Sigmoid colon (tissue), 6 donors: ENCODE measurements at regions not wholly inside any gene's neighbourhood (a gene's known extent, or its start where the extent isn't known, plus 50 kb on each side); places are given as distances from the start of the nearest gene placed in this dataset.

Experiments
- DNase-seq: peaks from one replicate; pipeline ENCODE4 v3.0.0-alpha.2; 2019
- H3K27ac ChIP-seq, 4 donors: fragments of 200-600 bp; sonication (generic); one replicate each; pipeline ENCODE4 v1.5.1; 2016 to 2019; ENCODE audit warnings: mild to moderate bottlenecking in 1 of 4
- H3K27me3 ChIP-seq, 3 donors: fragments of 200-600 bp; sonication (generic); one replicate each; pipeline ENCODE4 v1.5.1; 2019; ENCODE audit warnings: mild to moderate bottlenecking in 1 of 3
- H3K36me3 ChIP-seq, 4 donors: fragments of 200-600 bp; sonication (generic); one replicate each; pipeline ENCODE4 v1.5.1; 2016 to 2019
- H3K4me1 ChIP-seq, 4 donors: fragments of 200-600 bp; sonication (generic); one replicate each; pipeline ENCODE4 v1.5.1; 2017 to 2019
- H3K4me3 ChIP-seq, 4 donors: fragments of 200-600 bp; sonication (generic); one replicate each; pipeline ENCODE4 v1.5.1; 2017 to 2019; ENCODE audit warnings: mild to moderate bottlenecking in 2 of 4, moderate library complexity in 1 of 4
- H3K9me3 ChIP-seq, 4 donors: fragments of 200-600 bp in 3 of 4; sonication (generic) in 3 of 4; one replicate each; pipeline versions ENCODE4 v1.5.1 to v1.6.1; 2013 to 2019
- CTCF ChIP-seq, 4 experiments: fragments of 450-650 bp in 3 of 4; fragments of 200-600 bp in 1 of 4; IDR thresholded peaks; one replicate each; pipeline ENCODE4 v1.5.1; 2016 to 2019; ENCODE audit warnings: antibody characterized with exemption in 4 of 4, mild to moderate bottlenecking in 3 of 4, moderate library complexity in 2 of 4
- EP300 ChIP-seq, 4 donors: sonication (generic); formaldehyde crosslinking; IDR thresholded peaks; one replicate each; pipeline ENCODE4 v1.6.1; 2017; ENCODE audit warnings: antibody characterized with exemption in 4 of 4
- POLR2A ChIP-seq, 2 donors: fragments of 450-650 bp; IDR thresholded peaks; one replicate each; pipeline ENCODE4 v1.6.1; 2016; ENCODE audit warnings: antibody characterized with exemption in 2 of 2, mild to moderate bottlenecking in 2 of 2, moderate library complexity in 2 of 2
- POLR2AphosphoS5 ChIP-seq, 4 donors: sonication (generic); formaldehyde crosslinking; IDR thresholded peaks; one replicate each; pipeline ENCODE4 v1.6.1; 2017; ENCODE audit warnings: antibody characterized with exemption in 4 of 4
- WGBS, 2 donors: extraction: QIAGEN DNeasy Blood & Tissue Kit; methylation state at CpG; one replicate each; pipeline ENCODE4 v1.1.7; 2013; 5-methylcytosine and 5-hydroxymethylcytosine counted together
- intact Hi-C: fragments of 100-400 bp; cut with DNase I; formaldehyde crosslinking; loops from one replicate; pipeline ENCODE4 v1.15.1; 2023
- donor health status: healthy with polysubstance abuse.
- donor health status: healthy.

DNA sequence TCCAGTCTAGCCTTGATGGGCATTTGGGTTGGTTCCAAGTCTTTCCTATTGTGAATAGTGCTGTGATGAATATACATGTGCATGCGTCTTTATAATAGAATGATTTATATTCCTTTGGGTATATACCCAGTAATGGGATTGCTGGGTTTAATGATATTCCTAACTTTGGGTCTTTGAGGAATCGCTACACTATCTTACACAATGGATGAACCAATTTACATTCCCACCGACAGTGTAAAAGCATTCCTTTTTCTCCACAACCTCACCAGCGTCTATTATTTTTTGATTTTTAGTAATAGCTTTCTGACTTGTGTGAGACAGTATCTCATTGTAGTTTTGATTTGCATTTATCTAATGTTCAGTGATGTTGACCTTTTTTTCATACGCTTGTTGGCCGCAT lies 1040.1 kb downstream of the MAT2B start:
- 93 to 95% methylated on average over 6 of the region's 6 CpGs for WGBS, 2 donors
- no peak overlapping the region for H3K27ac ChIP-seq
- no peaks in the 10 kb centered on the region for H3K9me3 ChIP-seq
- H3K4me3 ChIP-seq, result no peak overlapping the region
- H3K27me3 ChIP-seq, result no peaks in the 10 kb centered on the region
- no peak for DNase-seq
- no peaks in the 10 kb centered on the region for H3K4me1 ChIP-seq
- intact Hi-C loops, result no loop called here
- TF ChIP-seq CTCF (IDR thresholded peaks at IDR 0.05) (no peak), POLR2AphosphoS5 (IDR thresholded peaks at IDR 0.05) (no peak), EP300 (IDR thresholded peaks at IDR 0.05) (no peak), POLR2A (IDR thresholded peaks at IDR 0.05) (no peak)
- H3K36me3 ChIP-seq, result no peaks in the 10 kb centered on the region

DNA sequence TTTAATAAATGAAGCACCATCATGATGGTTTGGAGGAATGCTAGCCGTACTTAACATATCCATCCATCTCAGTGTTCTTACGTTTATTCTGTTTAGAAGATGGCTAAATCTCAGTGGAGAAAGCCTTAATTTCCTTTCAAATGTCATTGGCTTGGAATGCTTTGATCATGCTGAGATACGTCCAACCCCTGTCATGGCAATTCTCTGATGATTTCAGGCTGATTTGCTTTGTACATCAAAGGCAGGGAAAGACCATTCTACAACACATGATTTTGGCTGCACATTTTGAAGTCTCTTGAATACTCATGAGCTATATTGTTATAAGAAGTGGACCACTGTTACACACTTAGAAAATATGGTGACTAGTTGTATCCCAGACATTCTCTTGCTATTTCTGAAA lies 1048.4 kb downstream of the MAT2B start:
- H3K36me3 ChIP-seq, result no peaks in the 10 kb centered on the region
- WGBS, 2 donors, result 73 to 77% methylated on average over 3 of the region's 3 CpGs
- H3K9me3 ChIP-seq, result no peaks in the 10 kb centered on the region
- DNase-seq, result no peak
- no peaks in the 10 kb centered on the region for H3K4me1 ChIP-seq
- TF ChIP-seq CTCF (IDR thresholded peaks at IDR 0.05), result no peak
- no peak for TF ChIP-seq EP300 (IDR thresholded peaks at IDR 0.05)
- intact Hi-C loops, result no loop called here
- no peak overlapping the region for H3K27ac ChIP-seq
- no peak overlapping the region for H3K4me3 ChIP-seq
- H3K27me3 ChIP-seq, result no peaks in the 10 kb centered on the region

GRCh38 chr5:164555809-164556208 lies 1050.4 kb downstream of the MAT2B start:
- no peaks in the 10 kb centered on the region for H3K9me3 ChIP-seq
- intact Hi-C loops, result no loop called here
- H3K4me3 ChIP-seq, result no peak overlapping the region
- DNase-seq, result no peak
- H3K4me1 ChIP-seq, result no peaks in the 10 kb centered on the region
- H3K27ac ChIP-seq, result no peak overlapping the region
- 87 to 90% methylated on average over 2 of the region's 2 CpGs for WGBS, 2 donors
- TF ChIP-seq CTCF (IDR thresholded peaks at IDR 0.05) (no peak), EP300 (IDR thresholded peaks at IDR 0.05) (no peak), POLR2A (IDR thresholded peaks at IDR 0.05) (no peak), POLR2AphosphoS5 (IDR thresholded peaks at IDR 0.05) (no peak)
- no peaks in the 10 kb centered on the region for H3K27me3 ChIP-seq
- H3K36me3 ChIP-seq, result no peaks in the 10 kb centered on the region

DNA sequence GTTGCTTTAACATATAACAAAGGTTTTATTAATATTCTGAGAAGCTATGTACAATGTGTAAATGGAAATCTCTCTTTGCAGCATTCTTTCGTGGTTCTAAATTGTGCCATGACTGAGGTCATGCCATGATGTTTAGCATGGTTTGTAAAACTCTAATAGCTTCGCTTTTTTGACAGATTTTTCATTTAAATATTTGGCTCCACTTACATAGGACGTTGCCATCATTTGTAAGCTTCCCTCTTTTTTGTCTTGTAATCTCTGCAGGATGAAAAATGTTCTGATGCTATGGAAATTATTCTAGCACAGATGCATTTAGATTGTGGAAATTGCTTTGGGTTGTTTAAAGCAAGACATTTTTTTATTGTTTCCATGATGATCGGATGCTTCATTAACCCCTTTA lies 1054.8 kb downstream of the MAT2B start:
- H3K9me3 ChIP-seq, result no peaks in the 10 kb centered on the region
- H3K4me3 ChIP-seq, result no peak overlapping the region
- no peaks in the 10 kb centered on the region for H3K4me1 ChIP-seq
- WGBS, 2 donors, result 53 to 63% methylated on average over 4 of the region's 4 CpGs
- DNase-seq, result no peak
- intact Hi-C loops, result no loop called here
- no peak overlapping the region for H3K27ac ChIP-seq
- H3K27me3 ChIP-seq, result no peaks in the 10 kb centered on the region
- no peaks in the 10 kb centered on the region for H3K36me3 ChIP-seq
- no peak for TF ChIP-seq POLR2A (IDR thresholded peaks at IDR 0.05)
- TF ChIP-seq POLR2AphosphoS5 (IDR thresholded peaks at IDR 0.05), result no peak
- TF ChIP-seq EP300 (IDR thresholded peaks at IDR 0.05), result no peak
- TF ChIP-seq CTCF (IDR thresholded peaks at IDR 0.05), result no peak
